ENCODE measurements at regions not wholly inside any gene's neighbourhood (a gene's known extent, or its start where the extent isn't known, plus 50 kb on each side); places are given as distances from the start of the nearest gene placed in this dataset.
A peak's percentile ranks its signal among the peaks of the same experiment; 100 is the strongest.

DNA sequence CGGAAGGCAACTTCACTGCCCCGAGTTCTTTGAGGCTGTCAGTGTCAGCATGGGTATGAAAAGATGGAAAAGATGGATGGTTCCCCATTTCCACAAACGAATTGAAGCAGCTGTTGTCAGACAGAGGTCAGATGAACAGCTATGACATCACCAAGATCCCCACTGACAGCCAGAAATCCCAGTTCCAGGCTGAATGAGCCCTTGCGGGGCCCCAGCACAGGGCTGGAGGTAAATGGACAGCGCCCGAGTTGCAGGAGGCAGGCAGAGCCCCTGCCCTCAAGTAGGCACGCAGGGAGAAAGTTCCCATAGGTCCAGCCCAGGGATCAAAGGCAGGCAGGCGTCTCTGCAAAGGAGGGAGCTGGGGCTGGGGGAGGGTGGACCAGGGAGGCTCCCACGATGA is 169.5 kb upstream of the AGAP1 start:
- TF ChIP-seq, protein P1, sequence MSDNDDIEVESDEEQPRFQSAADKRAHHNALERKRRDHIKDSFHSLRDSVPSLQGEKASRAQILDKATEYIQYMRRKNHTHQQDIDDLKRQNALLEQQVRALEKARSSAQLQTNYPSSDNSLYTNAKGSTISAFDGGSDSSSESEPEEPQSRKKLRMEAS (IDR thresholded peaks at IDR 0.05): peak; percentile 37
- no peak for TF ChIP-seq CHD2 (IDR thresholded peaks at IDR 0.05; ENCODE audit: low read length)
- TF ChIP-seq POLR2A (IDR thresholded peaks at IDR 0.05; ENCODE audit: control extremely low read depth in 1 of 2, low read depth in 2 of 2, low read length in 2 of 2): no peak
